Epithelial cell of proximal tubule (primary cell): ENCODE measurements at regions not wholly inside any gene's neighbourhood (a gene's known extent, or its start where the extent isn't known, plus 50 kb on each side); places are given as distances from the start of the nearest gene placed in this dataset.

Experiments used
- DNase-seq: peaks from one replicate; pipeline ENCODE4 v3.0.0-alpha.2; 2011; ENCODE audit warnings: low read depth
- H3K4me3 ChIP-seq: 2 replicates; pipeline ENCODE4 v1.5.1; 2011; ENCODE audit warnings: low read depth, mild to moderate bottlenecking, low read length
- CTCF ChIP-seq: conservative IDR thresholded peaks from 2 replicates; pipeline ENCODE4 v1.5.1; 2012; ENCODE audit warnings: low read depth, mild to moderate bottlenecking, low read length

GRCh38 chr5:143677403-143677802 is 134.6 kb upstream of the HMHB1 start:
- TF ChIP-seq CTCF: no peak
- DNase-seq: no peak
- no peak overlapping the region for H3K4me3 ChIP-seq

- no peak for TF ChIP-seq CTCF
Observed at GRCh38 chr5:143676802-143677201, 135.2 kb upstream of the HMHB1 start.

GRCh38 chr5:143674469-143674786 is 137.5 kb upstream of the HMHB1 start:
- DNase-seq: no peak
- no peak overlapping the region for H3K4me3 ChIP-seq
- no peak for TF ChIP-seq CTCF

More at GRCh38 chr5:143676802-143677201, 135.2 kb upstream of the HMHB1 start:
- no peak overlapping the region for H3K4me3 ChIP-seq
- DNase-seq: no peak

GRCh38 chr5:143673676-143674468 is 138.1 kb upstream of the HMHB1 start:
- no peak for TF ChIP-seq CTCF
- DNase-seq: no peak
- no peak overlapping the region for H3K4me3 ChIP-seq

- no peak for TF ChIP-seq CTCF
Observed at GRCh38 chr5:143672806-143673205, 139.2 kb upstream of the HMHB1 start.

GRCh38 chr5:143671674-143672569 is 140.0 kb upstream of the HMHB1 start:
- no peak overlapping the region for H3K4me3 ChIP-seq
- no peak for TF ChIP-seq CTCF
- no peak for DNase-seq

More at GRCh38 chr5:143672806-143673205, 139.2 kb upstream of the HMHB1 start:
- no peak overlapping the region for H3K4me3 ChIP-seq
- no peak for DNase-seq
